ENCODE measurements at regions not wholly inside any gene's neighbourhood (a gene's known extent, or its start where the extent isn't known, plus 50 kb on each side); places are given as distances from the start of the nearest gene placed in this dataset.

GRCh38 chr10:120131183-120131582 is 238.7 kb downstream of the SEC23IP start:
- no peak for TF ChIP-seq CTCF (IDR thresholded peaks at IDR 0.05)
- H3K36me3 ChIP-seq (ENCODE audit: control insufficient read depth, insufficient read depth, low read length): no peaks in the 10 kb centered on the region
- no peaks in the 10 kb centered on the region for H3K4me1 ChIP-seq
- H3K27me3 ChIP-seq (ENCODE audit: control insufficient read depth, insufficient read depth, low read length): no peaks in the 10 kb centered on the region
- H3K9ac ChIP-seq: no peak overlapping the region
- no peaks in the 10 kb centered on the region for H3K9me3 ChIP-seq (ENCODE audit: control insufficient read depth, low read length)
- H3K27ac ChIP-seq: no peak overlapping the region
- H3K79me2 ChIP-seq: no peaks in the 10 kb centered on the region
- no peak overlapping the region for H3K4me2 ChIP-seq (ENCODE audit: low read length)
- no peak overlapping the region for H3K4me3 ChIP-seq (ENCODE audit: low read depth, low read length)
- H2AFZ ChIP-seq: no peak overlapping the region

GRCh38 chr10:120132811-120133210 is 240.3 kb downstream of the SEC23IP start:
- H3K4me3 ChIP-seq (ENCODE audit: low read depth, low read length): no peak overlapping the region
- no peak for TF ChIP-seq CTCF (IDR thresholded peaks at IDR 0.05)
- no peak overlapping the region for H3K27ac ChIP-seq
- H3K4me1 ChIP-seq: no peaks in the 10 kb centered on the region
- H2AFZ ChIP-seq: no peak overlapping the region
- no peaks in the 10 kb centered on the region for H3K9me3 ChIP-seq (ENCODE audit: control insufficient read depth, low read length)
- H3K9ac ChIP-seq: no peak overlapping the region
- no peaks in the 10 kb centered on the region for H3K27me3 ChIP-seq (ENCODE audit: control insufficient read depth, insufficient read depth, low read length)
- no peaks in the 10 kb centered on the region for H3K36me3 ChIP-seq (ENCODE audit: control insufficient read depth, insufficient read depth, low read length)
- no peaks in the 10 kb centered on the region for H3K79me2 ChIP-seq
- H3K4me2 ChIP-seq (ENCODE audit: low read length): no peak overlapping the region

- no peaks in the 10 kb centered on the region for H3K9me3 ChIP-seq (ENCODE audit: control insufficient read depth, low read length)
- H3K79me2 ChIP-seq: no peaks in the 10 kb centered on the region
- no peak for TF ChIP-seq CTCF (IDR thresholded peaks at IDR 0.05)
- no peaks in the 10 kb centered on the region for H3K36me3 ChIP-seq (ENCODE audit: control insufficient read depth, insufficient read depth, low read length)
- no peaks in the 10 kb centered on the region for H3K27me3 ChIP-seq (ENCODE audit: control insufficient read depth, insufficient read depth, low read length)
- no peak overlapping the region for H3K27ac ChIP-seq
- H3K4me1 ChIP-seq: no peaks in the 10 kb centered on the region
- H3K4me2 ChIP-seq (ENCODE audit: low read length): no peak overlapping the region
- H2AFZ ChIP-seq: no peak overlapping the region
- no peak overlapping the region for H3K4me3 ChIP-seq (ENCODE audit: low read depth, low read length)
- no peak overlapping the region for H3K9ac ChIP-seq
Observed at GRCh38 chr10:120138689-120139088, 246.2 kb downstream of the SEC23IP start.

- Histone ChIP-seq H3K4me2 (ENCODE audit: low read length) (no peak overlapping the region), H3K36me3 (ENCODE audit: control insufficient read depth, insufficient read depth, low read length) (no peaks in the 10 kb centered on the region)
Observed at GRCh38 chr10:120145107-120145506, 252.6 kb downstream of the SEC23IP start.

More at GRCh38 chr10:120145107-120145506, 252.6 kb downstream of the SEC23IP start:
- Histone ChIP-seq H3K79me2 (no peaks in the 10 kb centered on the region), H3K9me3 (ENCODE audit: control insufficient read depth, low read length) (no peaks in the 10 kb centered on the region), H3K4me3 (ENCODE audit: low read depth, low read length) (no peak overlapping the region), H3K4me1 (no peaks in the 10 kb centered on the region), H3K27me3 (ENCODE audit: control insufficient read depth, insufficient read depth, low read length) (no peaks in the 10 kb centered on the region), H2AFZ (no peak overlapping the region), H3K9ac (no peak overlapping the region), H3K27ac (no peak overlapping the region)
- TF ChIP-seq CTCF (IDR thresholded peaks at IDR 0.05): no peak

All from parathyroid adenoma (tissue), 2 donors.